Fibroblast of skin of left quadriceps (primary cell): ENCODE measurements at regions not wholly inside any gene's neighbourhood (a gene's known extent, or its start where the extent isn't known, plus 50 kb on each side); places are given as distances from the start of the nearest gene placed in this dataset.
"Not testable (repeated sequence)": the region's sequence is repeated elsewhere in the genome, so short reads cannot be mapped to it uniquely, and the experiment has no call there.

ENCODE experiments used
- DNase-seq, 2 experiments: peaks; one replicate each; pipeline ENCODE4 v3.0.0-alpha.2; 2013; ENCODE audit warnings: low read depth in 2 of 2

- DNase-seq, result no peak
Measured at GRCh38 chr4:180225977-180226376, 2017.2 kb upstream of the TENM3 start.

- no peak for DNase-seq
Measured at GRCh38 chr4:180234730-180235129, 2008.5 kb upstream of the TENM3 start.

DNA sequence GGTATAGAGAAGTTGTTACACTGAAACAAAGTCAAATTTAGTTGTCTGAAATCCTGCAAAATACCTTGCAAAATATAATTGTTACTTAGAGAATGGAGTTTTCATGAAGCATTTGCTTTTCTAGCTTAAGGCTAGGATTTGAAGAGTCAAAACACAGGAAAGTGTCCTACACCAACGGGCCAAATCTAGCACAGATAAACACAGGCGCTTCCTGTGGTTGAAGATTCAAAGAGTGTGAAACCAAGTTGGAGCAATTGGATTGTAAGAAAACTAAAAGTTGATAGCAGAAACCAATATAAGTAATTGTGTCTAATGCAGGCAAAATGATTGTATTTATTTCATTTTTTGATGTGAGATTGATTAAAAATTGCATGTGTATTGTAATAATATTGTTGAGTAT is 2002.5 kb upstream of the TENM3 start:
- no peak for DNase-seq

DNA sequence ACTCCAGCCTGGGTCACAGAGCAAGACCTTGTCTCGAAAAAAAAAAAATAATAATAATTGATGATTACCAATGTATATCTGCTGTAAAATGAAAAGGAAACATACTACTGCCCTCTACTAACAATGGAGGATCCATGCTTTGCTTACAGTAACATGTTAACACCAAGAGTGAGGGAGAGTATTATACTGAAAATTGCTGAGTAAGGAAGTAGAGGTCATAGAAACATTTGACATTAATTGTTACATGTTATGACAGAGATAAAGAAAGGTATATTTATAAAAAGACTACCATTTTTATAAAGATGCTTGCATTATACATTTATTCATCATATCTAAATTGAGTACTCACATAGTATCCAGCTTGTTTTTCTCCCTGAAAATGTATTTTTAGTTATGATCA is 1989.8 kb upstream of the TENM3 start:
- DNase-seq, result no peak

DNA sequence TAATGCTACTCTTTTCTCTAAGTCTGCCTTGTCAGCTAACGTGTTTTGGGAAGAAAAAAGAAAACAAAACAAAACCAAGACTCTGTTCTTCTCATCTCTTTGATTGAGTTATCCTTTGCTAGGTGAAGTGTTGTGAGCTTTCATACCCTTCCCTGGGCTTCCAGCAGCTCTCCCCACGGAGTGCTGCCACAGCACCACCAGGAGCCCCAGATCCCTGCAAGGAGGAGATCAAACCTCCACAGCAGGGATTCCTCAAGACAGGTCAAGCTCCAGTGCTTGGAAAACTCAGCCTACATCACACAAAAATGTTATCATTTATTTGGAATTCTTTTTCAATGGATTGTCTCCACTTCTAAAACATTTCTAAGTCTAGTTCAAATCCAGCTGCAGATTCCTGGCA is 1981.9 kb upstream of the TENM3 start:
- no peak for DNase-seq

- DNase-seq, result no peak
Measured at GRCh38 chr4:180280076-180280475, 1963.1 kb upstream of the TENM3 start.

DNA sequence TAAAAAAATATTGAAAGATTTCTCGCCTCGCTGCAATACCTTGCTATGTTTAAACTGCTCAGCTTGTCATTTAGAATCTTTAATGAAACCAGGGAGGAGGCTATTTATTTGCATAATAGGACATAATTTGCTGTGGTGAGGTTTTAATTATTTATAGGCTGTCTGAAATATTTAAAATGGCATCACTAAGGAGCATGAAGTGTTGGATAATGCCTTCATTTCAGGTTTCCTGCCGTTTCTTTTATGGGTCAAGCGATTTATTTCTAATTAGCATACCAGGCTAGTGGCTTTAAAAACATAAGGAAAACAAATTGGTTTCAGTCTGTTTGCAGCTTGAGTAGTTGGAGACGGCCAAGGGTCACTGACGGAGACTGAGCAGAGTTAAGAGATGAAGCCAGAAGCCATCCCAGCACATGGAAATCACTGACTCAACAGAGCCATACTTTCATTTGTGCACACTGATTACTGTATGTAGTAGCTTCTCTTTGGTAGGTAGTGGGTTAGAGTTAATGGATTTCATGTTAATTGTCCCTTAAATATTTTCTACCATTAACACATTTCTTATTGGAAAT is 1962.4 kb upstream of the TENM3 start:
- DNase-seq, result no peak

DNA sequence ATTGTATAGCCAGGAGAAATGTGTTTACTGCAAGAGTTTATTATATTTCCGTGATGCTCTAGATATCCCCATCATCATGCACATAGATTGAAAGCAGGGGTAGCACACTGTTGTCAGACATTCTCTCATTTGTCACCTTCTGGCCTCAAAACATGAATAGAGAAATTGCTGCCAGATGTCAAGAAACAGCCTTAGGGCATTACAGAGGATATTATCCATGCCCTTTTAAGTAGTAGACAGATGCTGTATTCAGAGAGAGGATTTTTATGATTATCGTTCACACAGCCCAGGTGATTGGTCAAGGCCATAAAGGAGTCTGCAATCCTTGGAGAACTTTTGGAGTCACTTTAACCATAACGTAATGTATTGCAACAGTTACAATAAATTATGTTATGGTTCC is 1961.5 kb upstream of the TENM3 start:
- DNase-seq, result no peak

GRCh38 chr4:180284267-180284666 is 1958.9 kb upstream of the TENM3 start:
- no peak for DNase-seq

DNA sequence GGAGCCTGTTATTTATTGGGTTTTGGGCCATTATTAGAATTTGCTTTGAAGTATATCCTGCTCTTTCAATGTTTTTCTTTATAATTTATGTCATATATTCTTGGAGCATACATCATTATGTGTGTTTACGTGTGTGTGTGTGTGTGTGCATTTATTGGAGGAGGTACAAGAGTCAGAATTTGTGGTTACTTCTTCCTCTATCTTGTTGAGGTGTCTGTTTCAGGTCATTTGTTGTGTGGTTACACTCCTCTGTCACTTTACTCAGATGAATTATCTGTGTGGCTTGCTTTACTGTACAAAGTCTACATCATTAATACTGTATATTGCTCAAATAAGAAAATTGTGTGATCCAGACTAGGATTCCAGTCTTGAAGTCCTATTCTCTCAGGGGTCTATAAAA is 1957.4 kb upstream of the TENM3 start:
- no peak for DNase-seq

GRCh38 chr4:180292339-180292738 is 1950.9 kb upstream of the TENM3 start:
- no peak for DNase-seq

DNA sequence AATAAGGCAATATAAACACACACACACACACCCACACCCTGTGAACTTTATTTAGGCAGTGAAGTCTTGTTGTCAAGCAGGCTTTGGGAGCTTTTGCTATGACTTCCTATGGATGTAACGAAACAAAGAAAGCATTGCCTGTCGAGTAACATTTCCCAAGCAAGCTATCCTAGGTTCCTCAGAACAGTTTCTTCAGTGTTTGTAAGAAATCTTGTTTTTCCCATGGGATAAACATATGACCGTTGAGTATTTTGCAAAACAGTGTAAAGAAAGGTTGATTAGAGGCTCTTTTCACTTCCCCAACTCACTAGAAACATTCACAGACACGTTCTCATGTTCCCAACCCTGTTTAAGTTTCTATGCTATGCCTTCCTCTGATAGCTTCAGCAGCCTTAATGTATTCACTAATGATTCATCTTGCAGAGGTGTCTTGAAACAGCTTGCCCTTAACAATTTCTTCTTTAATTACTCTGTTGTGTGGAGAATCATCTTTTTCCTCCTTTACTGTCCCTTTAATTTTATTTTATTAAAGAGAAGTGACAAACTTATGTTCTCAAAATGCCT is 1947.1 kb upstream of the TENM3 start:
- no peak for DNase-seq

GRCh38 chr4:180304321-180304720 is 1938.9 kb upstream of the TENM3 start:
- no peak for DNase-seq

DNA sequence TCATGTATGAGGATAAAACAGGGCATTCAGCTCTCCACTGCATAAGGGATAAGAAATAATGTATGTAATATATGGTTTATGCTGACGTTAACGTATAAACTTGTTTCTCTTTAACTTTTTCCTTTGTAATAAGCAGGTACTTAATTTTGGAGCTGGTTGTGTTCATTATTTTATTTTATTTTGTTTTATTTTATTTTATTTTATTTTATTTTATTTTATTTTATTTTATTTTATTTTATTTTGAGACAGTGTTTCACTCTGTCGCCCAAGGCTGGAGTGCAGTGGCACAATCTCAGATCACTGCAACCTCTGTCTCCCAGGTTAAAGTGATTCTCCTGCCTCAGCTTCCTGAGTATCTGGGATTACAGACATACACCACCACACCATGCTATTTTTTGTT is 1932.6 kb upstream of the TENM3 start:
- no peak for DNase-seq

- DNase-seq, result no peak
Measured at GRCh38 chr4:180314972-180315371, 1928.2 kb upstream of the TENM3 start.

DNA sequence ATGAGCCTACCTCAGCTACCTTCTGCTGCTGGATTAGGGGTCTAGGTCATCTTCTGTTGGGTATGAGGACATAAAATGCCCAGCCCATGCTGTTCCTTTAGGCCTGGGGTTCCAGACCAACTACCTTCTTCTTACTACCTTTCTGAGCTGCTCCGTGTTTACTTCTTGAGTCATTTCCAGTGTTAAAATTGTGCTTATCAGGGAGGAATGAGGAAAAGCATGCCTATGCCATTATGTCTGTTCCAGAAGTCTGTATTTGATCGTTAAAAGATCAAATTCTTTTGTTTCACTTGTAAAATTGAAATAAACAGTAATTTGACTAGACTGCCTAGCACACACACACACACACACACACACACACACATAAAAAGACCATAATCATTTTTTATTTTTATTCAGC is 1912.7 kb upstream of the TENM3 start:
- DNase-seq, result no peak

DNA sequence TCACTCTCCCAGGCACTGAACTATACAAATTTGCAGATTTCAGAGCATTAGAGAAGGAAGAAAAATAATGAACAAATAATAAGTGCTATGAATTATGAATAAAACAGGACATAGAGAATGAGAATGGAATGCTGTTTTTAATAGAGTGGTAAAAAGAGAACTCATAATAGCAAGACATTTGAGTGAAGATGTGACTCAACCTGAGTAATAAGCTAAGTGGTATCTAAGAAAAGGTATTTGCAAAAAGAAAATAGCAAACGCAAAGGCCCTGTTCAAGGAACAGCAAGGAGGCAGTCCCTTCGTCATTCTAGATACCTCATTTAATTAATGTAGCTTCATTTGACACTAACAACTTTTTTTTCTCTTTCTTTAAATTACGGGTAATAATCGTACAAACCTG is 1910.0 kb upstream of the TENM3 start:
- no peak for DNase-seq

DNA sequence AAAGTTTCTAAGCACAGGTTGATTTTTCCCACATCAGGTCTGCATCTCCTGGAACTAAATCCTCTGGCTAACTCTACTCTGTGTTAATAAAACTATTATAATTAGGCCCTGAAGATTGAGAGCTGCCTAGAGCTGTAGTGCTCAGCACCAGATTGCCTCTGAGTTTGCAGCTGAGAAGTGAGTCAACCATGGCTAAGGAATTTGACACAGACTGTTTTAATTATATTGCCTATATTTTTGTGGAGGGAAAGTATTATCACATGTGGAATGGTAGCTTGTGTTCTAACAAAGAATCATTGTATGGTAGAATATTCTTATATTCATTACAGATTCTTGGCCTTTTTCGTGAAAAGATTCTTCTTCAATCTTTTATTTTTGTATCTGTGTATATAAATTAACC is 1907.6 kb upstream of the TENM3 start:
- peak; percentile 52 to 59 for DNase-seq

- no peak for DNase-seq
Measured at GRCh38 chr4:180336494-180337090, 1906.6 kb upstream of the TENM3 start.

DNA sequence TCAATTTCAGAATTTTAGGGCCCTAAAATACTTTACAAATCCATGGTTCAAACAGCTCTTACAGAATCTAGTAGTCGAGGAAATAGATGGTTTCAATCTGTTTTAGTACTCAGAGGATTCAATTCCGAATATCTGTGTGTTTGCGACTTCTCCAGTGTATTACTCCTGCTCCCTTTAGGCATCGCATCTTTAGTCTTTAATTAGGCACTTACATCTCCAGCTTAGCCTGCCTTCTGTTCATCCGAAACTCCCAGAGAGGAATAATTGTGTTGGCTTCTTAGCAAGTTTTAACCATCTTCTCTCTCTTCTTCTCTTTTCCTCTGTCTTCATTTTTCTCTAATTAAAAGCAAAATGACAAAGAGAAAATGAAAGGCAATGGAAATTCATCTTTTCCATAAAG is 1901.3 kb upstream of the TENM3 start:
- no peak for DNase-seq

DNA sequence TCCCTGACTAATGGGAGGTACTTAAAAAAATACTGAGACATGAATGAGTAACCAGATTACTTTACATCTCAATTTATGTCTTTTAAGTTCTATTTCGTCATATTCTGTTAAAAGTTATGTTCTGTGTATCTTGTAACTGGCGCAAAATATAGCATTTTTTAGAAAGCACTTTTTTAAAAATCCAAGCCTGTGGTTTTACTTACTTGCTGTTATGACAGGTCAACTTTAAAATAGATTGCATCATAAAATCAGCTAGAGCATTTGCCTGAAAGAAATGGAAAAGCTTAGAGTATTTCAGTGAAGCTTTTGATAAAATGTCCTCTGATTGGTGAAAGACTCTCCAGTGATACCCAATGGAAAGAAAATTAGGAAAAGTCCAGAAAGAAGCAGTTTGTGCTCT is 1892.3 kb upstream of the TENM3 start:
- DNase-seq, result peak; percentile 20 to 40

DNA sequence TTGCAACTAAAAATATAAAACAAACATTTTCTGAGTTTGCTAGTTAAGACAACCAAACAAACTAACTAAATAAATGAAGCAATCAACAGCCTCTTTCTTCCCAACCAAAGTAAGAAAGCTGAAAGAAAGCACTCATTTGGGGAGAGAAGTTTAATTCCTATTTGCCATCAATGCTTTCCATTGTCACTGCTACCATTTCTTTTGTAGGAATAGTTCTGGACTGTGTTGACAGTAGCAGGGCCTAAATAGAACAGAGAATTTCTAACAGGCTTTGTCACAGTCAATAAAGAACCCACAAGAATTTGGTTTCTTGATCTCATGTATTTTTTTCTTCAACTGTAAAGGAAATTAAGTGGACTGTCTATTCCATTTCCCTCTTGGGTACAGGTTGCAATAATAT is 1886.4 kb upstream of the TENM3 start:
- no peak for DNase-seq

- not testable (repeated sequence) for DNase-seq
Measured at GRCh38 chr4:180360113-180360512, 1883.1 kb upstream of the TENM3 start.

DNA sequence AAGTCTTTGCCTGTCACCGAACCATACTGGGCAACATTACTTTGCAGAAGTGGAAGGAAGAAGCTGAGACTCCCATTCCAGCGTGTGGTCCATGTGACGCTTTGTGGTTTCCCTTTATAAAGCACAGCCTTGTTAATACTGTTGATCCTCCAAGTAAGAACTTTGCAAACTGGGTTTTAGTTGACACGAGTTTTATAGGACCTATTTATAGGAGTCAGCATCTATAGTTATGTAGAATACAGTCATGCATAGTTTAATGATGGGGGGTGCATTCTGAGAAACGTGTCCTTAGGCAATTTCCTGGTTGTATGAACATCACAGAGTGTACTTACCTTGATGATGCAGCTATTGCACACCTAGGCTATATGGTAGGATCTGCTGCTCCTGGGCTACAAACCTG is 1879.4 kb upstream of the TENM3 start:
- no peak for DNase-seq
